GM12892 (cell line): ENCODE measurements at regions not wholly inside any gene's neighbourhood (a gene's known extent, or its start where the extent isn't known, plus 50 kb on each side); places are given as distances from the start of the nearest gene placed in this dataset.

Experiments used
- POLR2A ChIP-seq: IDR thresholded peaks from 2 replicates; pipeline ENCODE4 v1.6.1; 2011; ENCODE audit warnings: low read depth, low read length, control low read depth
- TAF1 ChIP-seq: IDR thresholded peaks from 2 replicates; pipeline ENCODE4 v1.6.1; 2011; ENCODE audit warnings: low read depth, mild to moderate bottlenecking, control low read depth, low read length, borderline replicate concordance

DNA sequence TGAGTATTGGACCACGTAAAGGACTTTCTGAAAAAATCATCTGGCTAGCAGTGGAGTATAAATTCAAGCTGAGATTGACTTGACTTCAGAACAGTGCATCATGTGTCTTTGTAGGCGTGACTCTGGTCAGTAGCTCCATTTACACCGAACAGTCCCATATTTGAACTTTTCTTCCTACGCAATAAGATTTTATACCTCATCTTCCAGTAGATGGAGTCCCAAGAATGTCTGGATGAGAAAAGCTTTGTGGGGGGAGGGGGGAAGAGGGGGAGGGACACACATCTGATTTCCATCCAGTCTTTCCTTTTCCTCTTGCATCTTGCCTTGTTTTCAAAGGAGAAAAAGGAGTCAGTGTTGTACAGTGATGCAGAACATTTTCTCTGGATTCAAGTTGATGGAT is 241.0 kb downstream of the EMP1 start:
- TF ChIP-seq POLR2A (no peak), TAF1 (no peak)
